Thoracic aorta (tissue), 2 donors: ENCODE measurements at regions not wholly inside any gene's neighbourhood (a gene's known extent, or its start where the extent isn't known, plus 50 kb on each side); places are given as distances from the start of the nearest gene placed in this dataset.

Experiments
- ATAC-seq: fragments of 150-250 bp; one replicate; pipeline ENCODE4 v1.8.0; 2017; ENCODE audit warnings: low read depth; ENCODE audit not compliant: insufficient number of reproducible peaks, low FRiP score
- DNase-seq: peaks from one replicate; pipeline ENCODE4 v3.0.0-alpha.2; 2020; ENCODE audit warnings: low spot score
- H3K27ac ChIP-seq, 2 donors: fragments of 200-600 bp; sonication (generic); 1 replicate in 1 of 2; 2 replicates in 1 of 2; pipeline ENCODE4 v1.5.1; 2016; ENCODE audit warnings: mild to moderate bottlenecking in 2 of 2, moderate library complexity in 2 of 2
- H3K27me3 ChIP-seq: fragments of 200-600 bp; sonication (generic); replicated peaks from 2 replicates; pipeline ENCODE4 v1.6.0; 2016; ENCODE audit warnings: mild to moderate bottlenecking; ENCODE audit not compliant: insufficient read depth
- H3K36me3 ChIP-seq: fragments of 200-600 bp; sonication (generic); one replicate; pipeline ENCODE4 v1.5.1; 2016
- H3K4me1 ChIP-seq, 2 donors: fragments of 200-600 bp; sonication (generic); 1 replicate in 1 of 2; 2 replicates in 1 of 2; pipeline versions ENCODE4 v1.5.1 to v1.6.0; 2016; ENCODE audit warnings: low read depth in 2 of 2, mild to moderate bottlenecking in 1 of 2; ENCODE audit not compliant: control insufficient read depth in 1 of 2
- H3K4me3 ChIP-seq: fragments of 200-600 bp; sonication (generic); 2 replicates; pipeline ENCODE4 v1.5.1; 2016; ENCODE audit warnings: mild to moderate bottlenecking
- H3K9me3 ChIP-seq: fragments of 200-600 bp; sonication (generic); 2 replicates; pipeline ENCODE4 v1.5.1; 2016
- TF ChIP-seq, protein P1 (sequence below): fragments of 200-600 bp; sonication (generic); IDR thresholded peaks from one replicate; pipeline ENCODE4 v1.5.1; 2019; ENCODE audit warnings: antibody characterized with exemption

DNA sequence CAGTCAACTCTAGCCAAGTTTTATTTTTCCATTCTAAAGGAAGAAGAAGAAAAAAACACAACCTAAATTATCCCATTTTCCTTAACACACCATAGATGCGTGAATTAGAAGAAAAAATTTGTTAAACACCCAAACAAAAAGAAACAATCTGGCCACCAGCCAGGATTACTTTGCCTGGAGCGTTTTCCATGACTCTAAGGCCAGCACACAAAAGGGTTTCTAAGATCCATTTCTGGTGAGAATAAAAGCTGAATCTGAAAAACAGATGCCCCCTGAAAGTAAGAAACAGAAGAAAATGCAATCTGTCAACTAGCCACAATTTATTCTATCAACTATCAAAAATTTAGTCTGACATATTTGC lies 267.2 kb upstream of the SULF2 start:
- Histone ChIP-seq H3K4me3 (no peak overlapping the region), H3K27ac (no peak overlapping the region), H3K4me1 (peaks cover 0 to 5% of the 10 kb centered on the region in 2 donors), H3K9me3 (no peaks in the 10 kb centered on the region), H3K27me3 (no peaks in the 10 kb centered on the region), H3K36me3 (no peaks in the 10 kb centered on the region)
- ATAC-seq (no peak), DNase-seq (no peak)
- TF ChIP-seq, protein P1, sequence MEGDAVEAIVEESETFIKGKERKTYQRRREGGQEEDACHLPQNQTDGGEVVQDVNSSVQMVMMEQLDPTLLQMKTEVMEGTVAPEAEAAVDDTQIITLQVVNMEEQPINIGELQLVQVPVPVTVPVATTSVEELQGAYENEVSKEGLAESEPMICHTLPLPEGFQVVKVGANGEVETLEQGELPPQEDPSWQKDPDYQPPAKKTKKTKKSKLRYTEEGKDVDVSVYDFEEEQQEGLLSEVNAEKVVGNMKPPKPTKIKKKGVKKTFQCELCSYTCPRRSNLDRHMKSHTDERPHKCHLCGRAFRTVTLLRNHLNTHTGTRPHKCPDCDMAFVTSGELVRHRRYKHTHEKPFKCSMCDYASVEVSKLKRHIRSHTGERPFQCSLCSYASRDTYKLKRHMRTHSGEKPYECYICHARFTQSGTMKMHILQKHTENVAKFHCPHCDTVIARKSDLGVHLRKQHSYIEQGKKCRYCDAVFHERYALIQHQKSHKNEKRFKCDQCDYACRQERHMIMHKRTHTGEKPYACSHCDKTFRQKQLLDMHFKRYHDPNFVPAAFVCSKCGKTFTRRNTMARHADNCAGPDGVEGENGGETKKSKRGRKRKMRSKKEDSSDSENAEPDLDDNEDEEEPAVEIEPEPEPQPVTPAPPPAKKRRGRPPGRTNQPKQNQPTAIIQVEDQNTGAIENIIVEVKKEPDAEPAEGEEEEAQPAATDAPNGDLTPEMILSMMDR: no peak

- DNase-seq (no peak), ATAC-seq (no peak)
- Histone ChIP-seq H3K4me3 (no peak overlapping the region), H3K27ac (no peak overlapping the region), H3K36me3 (no peaks in the 10 kb centered on the region), H3K9me3 (no peaks in the 10 kb centered on the region), H3K4me1 (peaks cover 0 to 5% of the 10 kb centered on the region in 2 donors), H3K27me3 (no peaks in the 10 kb centered on the region)
- TF ChIP-seq, protein P1: no peak
These were observed 266.7 kb upstream of the SULF2 start for GRCh38 chr20:48051794-48052474.

DNA sequence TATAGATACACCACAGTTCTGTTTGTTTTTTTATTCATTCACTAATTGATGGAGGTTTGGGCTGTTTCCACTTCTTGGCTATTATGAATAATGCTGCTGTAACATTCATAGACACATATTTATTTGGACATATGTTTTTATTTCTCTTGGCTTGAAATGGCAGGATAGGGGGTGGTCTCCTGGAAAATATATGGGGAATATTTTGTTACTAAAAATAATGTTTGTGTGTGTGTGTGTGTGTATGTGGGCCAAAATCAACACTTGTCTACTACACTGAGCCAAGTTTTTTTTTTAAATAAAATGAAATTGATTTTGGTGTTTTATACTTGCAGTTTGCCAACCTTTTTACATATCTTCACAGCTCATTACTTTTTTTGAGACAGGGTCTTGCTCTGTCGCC lies 264.4 kb upstream of the SULF2 start:
- Histone ChIP-seq H3K4me1 (peaks cover 0 to 5% of the 10 kb centered on the region in 2 donors), H3K36me3 (no peaks in the 10 kb centered on the region), H3K9me3 (no peaks in the 10 kb centered on the region), H3K27ac (no peak overlapping the region), H3K27me3 (no peaks in the 10 kb centered on the region), H3K4me3 (no peak overlapping the region)
- DNase-seq (no peak), ATAC-seq (no peak)
- TF ChIP-seq, protein P1: no peak

- TF ChIP-seq, protein P1: no peak
- ATAC-seq: no peak
- H3K27me3 ChIP-seq: no peaks in the 10 kb centered on the region
- H3K27ac ChIP-seq: no peak overlapping the region
- H3K9me3 ChIP-seq: no peaks in the 10 kb centered on the region
- no peak overlapping the region for H3K4me3 ChIP-seq
- no peak for DNase-seq
- H3K4me1 ChIP-seq: peaks cover 0 to 5% of the 10 kb centered on the region in 2 donors
- H3K36me3 ChIP-seq: no peaks in the 10 kb centered on the region
These were observed 263.9 kb upstream of the SULF2 start for GRCh38 chr20:48049171-48049570.

- no peaks in the 10 kb centered on the region for H3K9me3 ChIP-seq
- H3K27me3 ChIP-seq: no peaks in the 10 kb centered on the region
- no peak overlapping the region for H3K27ac ChIP-seq
- H3K4me1 ChIP-seq: peaks cover 0 to 5% of the 10 kb centered on the region in 2 donors
- no peak for DNase-seq
- H3K4me3 ChIP-seq: no peak overlapping the region
- H3K36me3 ChIP-seq: no peaks in the 10 kb centered on the region
- no peak for ATAC-seq
- TF ChIP-seq, protein P1: no peak
These were observed 262.2 kb upstream of the SULF2 start for GRCh38 chr20:48047447-48047846.
